Tibial nerve (tissue), 4 donors: ENCODE measurements at regions not wholly inside any gene's neighbourhood (a gene's known extent, or its start where the extent isn't known, plus 50 kb on each side); places are given as distances from the start of the nearest gene placed in this dataset.

Source experiments
- DNase-seq, 2 donors: peaks; one replicate each; pipeline ENCODE4 v3.0.0-alpha.2; 2019; ENCODE audit warnings: low spot score in 2 of 2
- H3K27ac ChIP-seq, 4 donors: fragments of 200-600 bp; sonication (generic) in 3 of 4; one replicate each; pipeline ENCODE4 v1.5.1; 2017 to 2019; ENCODE audit warnings: mild to moderate bottlenecking in 1 of 4
- H3K27me3 ChIP-seq, 2 donors: fragments of 200-600 bp; sonication (generic) in 1 of 2; one replicate each; pipeline versions ENCODE4 v1.5.1 to v1.6.0; 2017 to 2019
- H3K36me3 ChIP-seq, 3 donors: fragments of 200-600 bp; sonication (generic); one replicate each; pipeline ENCODE4 v1.5.1; 2018 to 2019
- H3K4me1 ChIP-seq, 4 donors: fragments of 200-600 bp; sonication (generic) in 3 of 4; one replicate each; pipeline ENCODE4 v1.5.1; 2017 to 2019
- H3K4me3 ChIP-seq, 4 donors: fragments of 200-600 bp; sonication (generic) in 3 of 4; one replicate each; pipeline ENCODE4 v1.5.1; 2017 to 2019; ENCODE audit warnings: mild to moderate bottlenecking in 1 of 4, moderate library complexity in 1 of 4
- H3K9me3 ChIP-seq, 4 donors: fragments of 200-600 bp; sonication (generic) in 3 of 4; one replicate each; pipeline ENCODE4 v1.5.1; 2017 to 2019
- CTCF ChIP-seq, 5 experiments: fragments of 200-600 bp in 3 of 5; fragments of 450-650 bp in 2 of 5; sonication (generic) in 3 of 5; IDR thresholded peaks; one replicate each; pipeline ENCODE4 v1.5.1; 2016 to 2019; ENCODE audit warnings: antibody characterized with exemption in 5 of 5, mild to moderate bottlenecking in 3 of 5, moderate library complexity in 2 of 5
- EP300 ChIP-seq, 2 donors: sonication (generic); formaldehyde crosslinking; IDR thresholded peaks; one replicate each; pipeline ENCODE4 v1.6.1; 2017; ENCODE audit warnings: antibody characterized with exemption in 2 of 2, mild to moderate bottlenecking in 1 of 2
- POLR2A ChIP-seq, 2 donors: fragments of 450-650 bp; IDR thresholded peaks; one replicate each; pipeline ENCODE4 v1.6.1; 2017; ENCODE audit warnings: antibody characterized with exemption in 2 of 2, mild to moderate bottlenecking in 2 of 2, moderate library complexity in 2 of 2
- WGBS, 2 donors: methylation state at CpG; one replicate each; pipeline ENCODE4 v1.1.5; 2018; 5-methylcytosine and 5-hydroxymethylcytosine counted together

DNA sequence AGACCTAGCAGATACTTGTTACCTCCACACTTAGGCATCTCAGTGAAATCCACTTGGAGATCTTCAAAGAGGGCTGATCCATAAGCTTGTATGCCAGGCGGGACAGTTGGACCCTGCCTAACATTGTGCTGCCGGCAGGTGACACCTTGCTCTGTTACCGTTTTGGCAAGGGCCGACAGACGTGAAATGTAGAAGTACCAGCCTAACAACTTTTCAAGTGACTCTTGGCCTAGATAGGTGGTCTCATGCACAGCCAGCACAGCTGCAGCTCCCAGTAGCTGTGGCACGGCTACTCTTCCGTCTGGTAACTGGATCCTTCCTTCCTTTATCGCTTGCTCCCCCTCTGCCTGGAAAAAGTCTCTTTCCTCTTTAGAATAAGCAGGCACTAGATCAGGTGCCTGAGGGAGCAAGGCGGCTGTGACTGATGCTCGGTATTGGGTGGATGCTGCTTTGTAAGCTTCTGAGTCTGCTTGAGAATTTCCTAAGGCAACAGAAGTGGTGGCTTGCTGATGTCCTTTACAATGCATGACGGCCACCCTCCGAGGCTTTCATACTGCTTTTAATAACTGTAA, 713.5 kb downstream of the AMY1C start:
- TF ChIP-seq POLR2A (IDR thresholded peaks at IDR 0.05) (no peak), CTCF (IDR thresholded peaks at IDR 0.05) (no peak), EP300 (IDR thresholded peaks at IDR 0.05) (no peak)
- no peak for DNase-seq
- Histone ChIP-seq H3K9me3 (peaks cover 0 to 39% (median 0%) of the 10 kb centered on the region in 4 donors), H3K27ac (no peak overlapping the region), H3K36me3 (no peaks in the 10 kb centered on the region), H3K4me1 (no peaks in the 10 kb centered on the region), H3K4me3 (no peak overlapping the region), H3K27me3 (no peaks in the 10 kb centered on the region)
- WGBS, 2 donors: 84 to 89% methylated on average over 12 of the region's 12 CpGs

DNA sequence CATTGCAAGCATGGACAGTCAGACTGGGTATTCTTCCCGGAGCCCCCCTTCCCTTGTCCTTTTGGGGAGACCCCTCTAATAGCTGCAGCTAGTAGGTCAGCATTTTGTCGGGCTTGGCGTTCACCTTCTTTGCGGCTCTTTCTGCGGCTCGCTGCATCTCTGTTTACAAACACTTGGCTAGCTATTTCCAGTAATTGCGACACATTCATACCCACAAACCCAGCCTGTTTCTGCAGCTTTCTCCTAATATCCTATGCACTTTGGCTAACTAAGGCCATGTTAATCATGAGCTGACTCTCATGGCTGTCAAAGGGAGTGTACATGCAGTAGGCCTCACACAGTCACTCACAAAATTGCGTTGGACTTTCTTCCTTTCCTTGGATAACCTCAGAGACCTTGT, 716.4 kb downstream of the AMY1C start:
- H3K9me3 ChIP-seq: peaks cover 0 to 18% (median 0%) of the 10 kb centered on the region in 4 donors
- H3K27ac ChIP-seq: no peak overlapping the region
- 94% methylated on average over 8 of the region's 8 CpGs for WGBS, 2 donors
- TF ChIP-seq CTCF (IDR thresholded peaks at IDR 0.05) (no peak), EP300 (IDR thresholded peaks at IDR 0.05) (no peak), POLR2A (IDR thresholded peaks at IDR 0.05) (no peak)
- H3K4me3 ChIP-seq: no peak overlapping the region
- no peaks in the 10 kb centered on the region for H3K27me3 ChIP-seq
- DNase-seq: no peak
- no peaks in the 10 kb centered on the region for H3K4me1 ChIP-seq
- no peaks in the 10 kb centered on the region for H3K36me3 ChIP-seq

DNA sequence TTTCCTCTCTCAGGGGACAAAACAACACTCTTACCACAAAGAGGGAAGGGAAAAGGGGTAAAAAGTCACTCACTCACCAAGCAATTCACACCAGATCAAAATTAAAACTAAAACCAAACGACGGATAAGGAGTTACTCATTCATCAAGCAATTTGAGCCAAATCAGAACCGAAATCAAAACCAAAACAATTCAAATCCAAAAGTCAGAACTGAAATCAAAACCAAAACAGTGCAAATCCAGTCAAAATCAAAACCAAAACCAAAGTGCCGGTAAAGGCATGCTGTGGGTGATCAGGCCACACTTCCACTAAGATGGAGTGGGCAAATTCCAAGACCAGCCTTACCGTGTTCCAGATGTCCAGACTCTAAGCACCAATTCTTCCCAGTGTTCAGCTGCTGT, 717.9 kb downstream of the AMY1C start:
- DNase-seq: no peak
- Histone ChIP-seq H3K9me3 (peaks cover 0 to 16% (median 0%) of the 10 kb centered on the region in 4 donors), H3K4me3 (no peak overlapping the region), H3K27ac (no peak overlapping the region), H3K36me3 (no peaks in the 10 kb centered on the region), H3K27me3 (no peaks in the 10 kb centered on the region), H3K4me1 (no peaks in the 10 kb centered on the region)
- WGBS, 2 donors: 69 to 74% methylated on average over 5 of the region's 5 CpGs
- TF ChIP-seq EP300 (IDR thresholded peaks at IDR 0.05): no peak
- TF ChIP-seq POLR2A (IDR thresholded peaks at IDR 0.05): no peak
- no peak for TF ChIP-seq CTCF (IDR thresholded peaks at IDR 0.05)

- no peak overlapping the region for H3K27ac ChIP-seq
- H3K4me1 ChIP-seq: no peaks in the 10 kb centered on the region
- peaks cover 0 to 16% (median 0%) of the 10 kb centered on the region in 4 donors for H3K9me3 ChIP-seq
- no peaks in the 10 kb centered on the region for H3K27me3 ChIP-seq
- no peak for DNase-seq
- H3K36me3 ChIP-seq: no peaks in the 10 kb centered on the region
- H3K4me3 ChIP-seq: no peak overlapping the region
- WGBS, 2 donors: 75 to 84% methylated on average over 4 of the region's 4 CpGs
- no peak for TF ChIP-seq CTCF (IDR thresholded peaks at IDR 0.05)
- no peak for TF ChIP-seq POLR2A (IDR thresholded peaks at IDR 0.05)
- no peak for TF ChIP-seq EP300 (IDR thresholded peaks at IDR 0.05)
Measured at GRCh38 chr1:104468282-104468681, 718.6 kb downstream of the AMY1C start.

DNA sequence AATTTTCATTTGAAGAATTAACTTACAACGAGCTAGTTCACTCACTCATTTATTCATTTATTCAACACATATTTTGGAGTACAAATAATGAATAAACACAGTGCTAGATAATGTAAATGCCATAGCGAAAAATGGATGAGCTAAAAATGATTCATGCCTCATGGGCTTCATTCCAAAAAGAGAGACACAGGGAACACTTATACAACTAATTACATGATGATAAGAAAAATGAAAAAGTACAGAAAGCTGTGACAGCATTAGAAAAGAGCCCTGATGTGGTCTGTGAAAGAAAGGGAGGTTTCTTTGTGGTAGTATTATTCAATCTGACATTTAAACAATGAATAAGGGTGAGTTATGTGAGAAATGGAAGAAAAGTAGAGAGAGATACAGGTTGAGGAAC, 726.4 kb downstream of the AMY1C start:
- Histone ChIP-seq H3K9me3 (no peaks in the 10 kb centered on the region), H3K4me1 (no peaks in the 10 kb centered on the region), H3K27ac (no peak overlapping the region), H3K36me3 (no peaks in the 10 kb centered on the region), H3K4me3 (no peak overlapping the region), H3K27me3 (no peaks in the 10 kb centered on the region)
- WGBS, 2 donors: 32 to 39% methylated on average over 2 of the region's 2 CpGs
- no peak for DNase-seq
- TF ChIP-seq EP300 (IDR thresholded peaks at IDR 0.05) (no peak), CTCF (IDR thresholded peaks at IDR 0.05) (no peak), POLR2A (IDR thresholded peaks at IDR 0.05) (no peak)
